ENCODE measurements at regions not wholly inside any gene's neighbourhood (a gene's known extent, or its start where the extent isn't known, plus 50 kb on each side); places are given as distances from the start of the nearest gene placed in this dataset.
A peak's percentile ranks its signal among the peaks of the same experiment; 100 is the strongest.

DNA sequence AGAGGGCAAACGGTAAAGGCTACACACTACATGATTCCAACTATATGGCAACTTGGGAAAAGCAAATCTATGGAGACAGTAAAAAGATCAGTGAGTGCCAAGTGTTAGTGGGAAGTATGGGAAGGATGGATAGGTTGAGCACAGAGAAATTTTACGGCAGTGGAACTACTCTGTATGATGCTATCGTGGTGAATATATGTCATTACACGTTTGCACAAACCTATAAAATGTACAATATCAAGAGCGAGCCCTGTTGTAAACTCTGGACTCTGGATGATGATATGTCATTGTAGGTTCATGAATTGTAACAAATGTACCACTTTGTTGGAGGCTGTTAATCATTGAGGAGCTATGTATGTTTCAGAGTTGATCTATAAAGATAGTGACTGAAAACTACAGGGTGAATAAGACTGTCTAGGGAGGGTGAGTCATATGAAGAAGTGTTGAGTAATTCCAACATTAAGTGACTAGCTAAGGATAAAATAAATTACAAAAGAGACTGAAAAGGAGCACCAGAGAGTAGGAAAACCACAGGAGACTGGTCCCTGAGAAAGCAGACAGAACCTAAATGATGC is 349.2 kb upstream of the LMO3 start:
- no peaks in the 10 kb centered on the region for H3K9me3 ChIP-seq (ENCODE audit: severe bottlenecking)
- H3K4me3 ChIP-seq (ENCODE audit: low read depth, low read length): no peak overlapping the region
- TF ChIP-seq CTCF (IDR thresholded peaks at IDR 0.05; ENCODE audit: low read depth, low read length): no peak
- DNase-seq: no peak
- H3K36me3 ChIP-seq: no peaks in the 10 kb centered on the region
- H3K27ac ChIP-seq: no peak overlapping the region
- no peaks in the 10 kb centered on the region for H3K27me3 ChIP-seq (ENCODE audit: insufficient read depth, low read depth, severe bottlenecking)

DNA sequence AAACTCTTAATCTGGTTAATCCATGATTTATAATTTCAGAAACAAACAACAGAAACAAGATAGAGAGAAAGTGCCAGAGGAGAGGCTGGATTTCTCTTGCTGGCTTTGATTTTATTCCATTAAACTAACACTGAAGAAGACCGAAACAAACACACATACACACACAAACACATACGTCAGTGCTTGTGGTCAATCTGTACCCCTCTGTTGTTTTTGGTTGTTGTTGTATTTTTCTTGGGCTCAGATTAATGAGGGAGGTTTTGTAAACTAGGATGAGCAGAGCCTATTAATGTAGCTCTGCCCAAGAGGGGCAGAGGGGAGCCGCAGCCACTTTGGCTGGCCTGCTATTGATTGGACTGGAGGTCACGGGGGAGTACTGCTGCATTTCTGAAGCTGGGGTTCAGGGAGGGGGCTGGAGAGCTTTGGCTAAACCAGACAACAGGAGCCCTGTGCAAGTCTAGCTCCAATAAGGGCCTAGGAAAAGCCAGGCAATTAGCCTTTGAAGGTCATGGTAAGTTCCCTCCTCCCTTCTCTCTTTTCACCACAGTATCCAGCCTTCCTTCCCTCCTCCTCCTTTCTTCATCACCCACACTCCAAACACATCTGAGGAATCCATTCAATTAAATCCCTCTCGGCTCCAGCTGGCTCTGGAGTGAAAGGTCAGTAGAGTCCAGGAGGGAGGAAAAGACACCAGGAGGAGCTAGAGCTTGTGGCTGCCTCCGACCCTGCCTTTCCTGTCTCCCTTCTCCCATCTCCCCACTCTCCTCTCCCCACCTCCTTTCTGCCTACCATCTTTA is 344.1 kb upstream of the LMO3 start:
- Histone ChIP-seq H3K36me3 (no peaks in the 10 kb centered on the region), H3K27ac (peak overlapping the region; percentile 57), H3K27me3 (ENCODE audit: insufficient read depth, low read depth, severe bottlenecking) (no peaks in the 10 kb centered on the region), H3K4me3 (ENCODE audit: low read depth, low read length) (peak overlapping the region; percentile 29), H3K9me3 (ENCODE audit: severe bottlenecking) (no peaks in the 10 kb centered on the region)
- peak; percentile 55 for TF ChIP-seq CTCF (IDR thresholded peaks at IDR 0.05; ENCODE audit: low read depth, low read length)
- DNase-seq: peak; percentile 71

DNA sequence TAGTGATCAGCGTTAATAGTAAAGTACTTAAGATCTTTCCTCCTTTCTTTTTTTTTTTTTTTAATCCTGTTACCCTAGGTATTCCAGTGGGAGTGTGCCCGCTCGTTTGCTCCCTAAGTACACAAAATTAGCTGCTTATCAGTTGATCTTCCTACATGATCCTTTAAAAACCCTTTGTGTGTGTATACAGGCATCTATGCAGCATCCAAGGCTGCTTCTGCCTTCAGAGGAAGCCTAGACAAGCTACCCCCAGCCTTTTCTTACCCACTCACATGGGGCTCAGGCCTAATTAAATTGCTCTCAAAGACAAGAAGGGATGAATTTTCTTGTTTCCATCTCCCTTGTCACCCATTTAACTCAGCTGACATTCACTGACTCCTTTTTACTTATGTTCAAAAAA is 343.4 kb upstream of the LMO3 start:
- H3K36me3 ChIP-seq: no peaks in the 10 kb centered on the region
- peak; percentile 59 for DNase-seq
- no peaks in the 10 kb centered on the region for H3K9me3 ChIP-seq (ENCODE audit: severe bottlenecking)
- H3K27ac ChIP-seq: peak overlapping the region; percentile 57
- no peak for TF ChIP-seq CTCF (IDR thresholded peaks at IDR 0.05; ENCODE audit: low read depth, low read length)
- H3K4me3 ChIP-seq (ENCODE audit: low read depth, low read length): peak overlapping the region; percentile 29
- no peaks in the 10 kb centered on the region for H3K27me3 ChIP-seq (ENCODE audit: insufficient read depth, low read depth, severe bottlenecking)

DNA sequence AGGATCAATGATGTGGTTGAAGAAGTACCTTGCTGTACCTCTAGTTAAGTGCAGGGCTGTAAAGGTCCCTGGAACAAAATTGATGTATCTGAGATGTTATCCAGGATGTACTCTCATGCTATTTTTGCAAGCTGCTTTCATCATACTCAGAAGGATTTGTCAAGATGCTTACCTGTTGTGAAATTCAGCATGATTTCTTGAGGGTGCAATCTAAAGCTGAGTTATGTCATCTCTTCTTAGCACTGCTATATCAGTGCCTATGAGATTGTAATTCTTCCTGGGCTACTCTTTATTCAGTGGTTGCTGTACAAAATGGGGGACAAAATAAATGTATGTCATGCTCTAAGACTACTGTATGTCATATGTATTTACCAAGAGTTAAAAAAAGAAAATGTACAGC is 340.7 kb upstream of the LMO3 start:
- DNase-seq: no peak
- Histone ChIP-seq H3K9me3 (ENCODE audit: severe bottlenecking) (no peaks in the 10 kb centered on the region), H3K27me3 (ENCODE audit: insufficient read depth, low read depth, severe bottlenecking) (no peaks in the 10 kb centered on the region), H3K4me3 (ENCODE audit: low read depth, low read length) (no peak overlapping the region), H3K27ac (no peak overlapping the region), H3K36me3 (no peaks in the 10 kb centered on the region)
- no peak for TF ChIP-seq CTCF (IDR thresholded peaks at IDR 0.05; ENCODE audit: low read depth, low read length)

DNA sequence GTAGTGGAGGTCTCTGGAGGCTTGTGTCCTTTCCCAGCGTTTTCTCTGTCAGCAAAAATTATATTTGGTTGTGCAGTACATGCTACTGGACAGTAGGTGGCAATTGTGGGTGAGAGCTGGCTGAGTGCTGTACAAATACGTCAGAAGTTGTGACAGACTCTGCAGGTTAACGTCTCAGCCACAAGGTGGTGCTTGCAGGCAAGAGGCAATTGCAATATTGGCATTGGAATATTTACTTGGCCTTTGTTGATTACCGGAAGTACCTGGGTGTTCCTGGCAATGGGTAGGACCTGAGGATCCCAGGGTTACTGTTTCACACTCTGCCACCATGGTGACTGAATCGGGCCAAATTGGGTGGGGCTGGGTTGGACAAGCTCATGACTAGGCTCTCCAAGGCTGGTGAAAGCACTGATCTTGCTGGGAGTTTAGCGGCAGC is 333.9 kb upstream of the LMO3 start:
- Histone ChIP-seq H3K36me3 (no peaks in the 10 kb centered on the region), H3K9me3 (ENCODE audit: severe bottlenecking) (no peaks in the 10 kb centered on the region), H3K27ac (no peak overlapping the region), H3K27me3 (ENCODE audit: insufficient read depth, low read depth, severe bottlenecking) (no peaks in the 10 kb centered on the region), H3K4me3 (ENCODE audit: low read depth, low read length) (no peak overlapping the region)
- peak; percentile 91 for TF ChIP-seq CTCF (IDR thresholded peaks at IDR 0.05; ENCODE audit: low read depth, low read length)
- DNase-seq: peak; percentile 81
